GM21717 (cell line): ENCODE measurements at regions not wholly inside any gene's neighbourhood (a gene's known extent, or its start where the extent isn't known, plus 50 kb on each side); places are given as distances from the start of the nearest gene placed in this dataset.
"Not testable (repeated sequence)": the region's sequence is repeated elsewhere in the genome, so short reads cannot be mapped to it uniquely, and the experiment has no call there.

Experiments used
- ATAC-seq: cut with Tn5 transposase; IDR thresholded peaks from one replicate; pipeline ENCODE4 v1.9.1; 2021; ENCODE audit warnings: mild to moderate bottlenecking, moderate library complexity; ENCODE audit not compliant: unreplicated experiment

GRCh38 chr22:47420211-47420610, 657.8 kb downstream of the TBC1D22A start:
- ATAC-seq, result no peak

DNA sequence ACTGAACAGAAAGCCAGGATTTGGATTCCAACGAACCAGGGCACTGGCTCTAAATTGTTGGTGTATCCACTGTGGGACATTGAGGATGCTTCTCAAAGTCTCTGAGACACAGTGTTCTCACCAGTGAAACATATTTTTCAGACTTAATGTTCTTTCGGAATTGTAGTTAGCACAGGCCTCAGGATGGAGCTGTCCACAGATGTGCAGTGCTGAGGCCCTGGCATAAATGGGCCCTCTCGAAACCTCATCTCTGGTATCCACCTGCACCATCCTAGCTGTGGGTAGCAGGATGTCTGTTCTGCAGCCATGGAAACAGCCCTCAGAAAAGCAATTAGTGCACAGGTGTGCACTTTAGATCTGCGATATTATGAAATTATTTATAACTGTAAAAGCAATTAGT, 656.8 kb downstream of the TBC1D22A start:
- ATAC-seq, result no peak

DNA sequence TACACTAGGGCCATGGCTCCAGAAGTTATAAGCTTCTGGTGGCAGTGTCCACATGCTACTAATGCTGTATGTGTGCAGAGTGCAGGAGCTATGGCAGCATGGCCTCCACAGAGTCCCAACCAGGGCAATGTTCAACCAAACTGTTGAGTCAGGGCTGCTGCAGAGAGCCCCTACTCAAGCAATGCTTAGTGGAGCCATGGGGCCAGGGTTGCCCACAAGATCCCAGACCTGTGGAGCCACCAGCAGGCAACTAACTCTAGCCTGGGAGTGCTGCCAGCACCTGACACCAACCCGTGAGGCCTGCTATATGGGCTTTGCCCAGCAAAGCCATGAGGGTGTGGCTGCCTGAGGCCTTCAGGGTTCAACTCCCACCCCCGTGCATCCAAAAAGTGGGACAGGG, 655.2 kb downstream of the TBC1D22A start:
- no peak for ATAC-seq

GRCh38 chr22:47411006-47411405, 648.6 kb downstream of the TBC1D22A start:
- no peak for ATAC-seq

DNA sequence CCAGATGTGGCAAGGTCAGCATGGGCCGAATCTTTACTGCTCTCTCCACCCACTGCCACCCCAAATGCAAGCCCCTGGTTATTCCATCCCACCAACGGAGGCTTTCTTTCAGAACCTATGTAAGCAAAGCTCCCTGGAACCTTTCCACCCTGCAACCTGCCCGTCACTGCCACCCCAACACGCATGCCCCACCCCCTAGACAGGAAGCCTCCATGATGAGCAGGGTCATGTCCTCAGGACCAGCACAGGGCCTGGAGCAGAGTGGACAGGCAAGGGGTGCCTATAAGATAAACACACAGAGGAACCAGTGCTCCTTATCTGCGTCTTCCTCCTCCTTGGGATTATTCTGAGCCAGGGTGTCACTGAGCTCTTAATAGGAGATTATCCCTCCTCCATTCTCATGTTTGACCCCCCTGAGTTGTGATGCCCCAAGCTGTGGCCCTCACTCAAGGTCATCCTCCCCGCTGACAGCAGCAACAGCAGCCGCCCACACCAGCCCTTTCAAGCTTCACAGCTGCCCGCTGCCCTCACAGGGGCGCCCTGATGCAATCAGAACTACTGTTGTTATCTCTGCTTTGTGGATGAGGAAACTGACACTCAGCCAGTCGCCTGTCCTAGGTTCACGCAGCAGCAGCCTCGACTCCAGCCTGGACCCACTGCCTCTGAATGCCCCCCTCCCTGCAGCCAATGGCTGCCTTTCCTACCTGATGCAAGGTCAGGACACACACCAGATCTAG, 647.3 kb downstream of the TBC1D22A start:
- ATAC-seq, result no peak

DNA sequence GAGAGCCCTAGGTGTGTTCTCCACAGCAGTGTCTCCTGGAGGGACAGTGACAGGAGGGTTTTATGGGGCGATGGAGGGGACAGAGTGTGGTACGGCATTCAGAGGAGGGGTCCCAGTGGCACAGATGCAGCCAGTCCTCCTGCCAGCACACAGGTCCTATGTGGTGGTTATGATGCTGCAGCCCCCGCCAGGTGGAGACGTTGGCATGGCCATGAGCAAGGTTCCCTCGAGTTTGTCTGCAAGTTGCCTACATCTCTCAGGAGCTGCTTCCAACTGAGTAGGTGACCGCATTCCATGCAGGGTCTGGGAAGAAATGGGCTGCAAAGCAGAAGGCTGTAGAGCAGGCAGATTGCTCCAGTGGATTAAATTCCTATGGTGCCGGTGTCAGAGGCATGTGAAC, 646.0 kb downstream of the TBC1D22A start:
- no peak for ATAC-seq

GRCh38 chr22:47407461-47408025, 645.1 kb downstream of the TBC1D22A start:
- no peak for ATAC-seq

GRCh38 chr22:47406896-47407295, 644.4 kb downstream of the TBC1D22A start:
- no peak for ATAC-seq

- ATAC-seq, result no peak
Measured at GRCh38 chr22:47406180-47406834, 643.9 kb downstream of the TBC1D22A start.

DNA sequence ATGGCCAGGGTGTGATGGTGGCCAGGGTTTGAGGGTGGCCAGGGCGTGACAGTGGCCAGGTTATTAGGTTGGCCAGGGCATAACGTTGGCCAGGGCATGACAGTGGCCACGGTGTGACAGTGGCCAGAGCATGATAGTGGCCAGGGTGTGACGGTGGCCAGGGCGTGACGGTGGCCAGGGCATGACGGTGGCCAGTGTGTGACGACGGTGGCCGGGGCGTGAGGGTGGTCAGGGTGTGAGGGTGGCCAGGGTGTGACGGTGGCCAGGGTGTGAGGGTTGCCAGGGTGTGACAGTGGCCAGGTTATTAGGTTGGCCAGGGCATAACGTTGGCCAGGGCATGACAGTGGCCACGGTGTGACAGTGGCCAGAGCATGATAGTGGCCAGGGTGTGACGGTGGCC, 642.8 kb downstream of the TBC1D22A start:
- ATAC-seq, result not testable (repeated sequence)

DNA sequence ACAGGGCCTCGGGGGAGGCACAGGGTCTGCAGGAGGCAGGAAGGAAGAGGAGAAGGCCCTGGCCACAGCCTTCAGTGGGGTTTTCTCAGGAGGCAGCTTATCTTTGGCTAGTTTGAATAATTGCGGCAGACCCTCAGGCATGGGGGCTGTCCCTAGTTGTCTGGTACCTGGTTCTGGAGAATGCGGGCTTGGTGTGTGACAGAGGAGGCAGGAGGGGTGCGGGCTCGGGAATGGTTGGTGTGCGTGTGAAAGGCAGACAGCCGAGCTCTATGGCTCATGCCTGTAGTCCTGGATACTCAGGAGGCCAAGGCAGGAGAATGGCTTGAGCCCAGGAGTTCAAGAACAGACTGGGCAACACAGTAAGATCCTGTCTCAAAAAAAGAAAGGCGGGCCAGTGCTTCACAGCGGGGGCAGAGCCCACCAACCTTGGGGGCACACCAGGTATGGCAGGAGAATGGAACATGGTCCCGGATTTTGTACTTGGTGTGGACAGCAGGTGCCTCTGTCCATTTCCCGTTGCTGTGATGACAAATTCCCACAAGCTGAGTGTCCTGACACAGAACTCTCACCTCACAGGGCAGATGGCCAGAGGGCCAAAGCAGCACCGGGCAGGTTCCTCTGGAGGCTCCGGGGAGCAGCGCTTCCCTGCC, 640.6 kb downstream of the TBC1D22A start:
- no peak for ATAC-seq

DNA sequence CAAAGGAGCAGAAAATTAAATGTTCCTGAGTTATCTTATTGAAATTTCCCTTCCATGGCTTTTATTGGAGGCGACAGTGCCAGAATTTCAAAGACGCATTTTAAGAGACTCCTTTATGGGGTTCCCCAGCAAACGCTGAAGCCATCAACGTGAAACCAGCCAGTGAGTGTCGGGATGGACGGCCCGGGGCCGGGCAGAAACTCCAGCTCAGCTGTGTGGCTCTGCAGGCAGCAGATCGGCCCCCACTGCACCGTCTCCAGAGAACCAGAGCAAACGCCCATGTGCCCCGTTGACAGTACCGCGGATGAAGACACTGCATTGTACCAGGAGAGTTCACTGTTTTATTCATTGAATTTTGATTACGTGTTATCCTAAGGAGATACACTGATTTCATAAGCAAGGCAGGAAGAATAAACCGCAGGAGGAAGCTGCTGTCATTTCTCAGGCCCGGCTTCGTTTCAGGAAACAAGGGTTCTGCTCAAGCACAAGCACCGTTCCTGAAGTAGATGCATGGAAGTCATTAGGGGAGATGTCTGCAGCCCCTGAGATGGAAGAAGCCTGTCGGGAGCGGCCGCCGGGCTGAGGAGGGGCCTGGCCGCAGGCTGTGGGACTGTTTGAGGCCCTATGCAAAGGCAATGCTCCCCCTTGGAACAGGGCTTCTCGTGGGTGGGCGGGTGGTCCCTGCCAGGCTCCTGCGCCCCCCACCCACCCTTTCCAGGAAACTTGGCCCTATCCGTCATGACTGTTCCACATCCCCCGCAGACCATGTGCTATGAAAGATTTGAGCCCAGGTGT, 639.7 kb downstream of the TBC1D22A start:
- no peak for ATAC-seq

- ATAC-seq, result no peak
Measured at GRCh38 chr22:47401592-47401898, 639.1 kb downstream of the TBC1D22A start.

GRCh38 chr22:47400701-47401591, 638.5 kb downstream of the TBC1D22A start:
- no peak for ATAC-seq

GRCh38 chr22:47400131-47400530, 637.7 kb downstream of the TBC1D22A start:
- ATAC-seq, result not testable (repeated sequence)

GRCh38 chr22:47398921-47399790, 636.7 kb downstream of the TBC1D22A start:
- ATAC-seq, result no peak

DNA sequence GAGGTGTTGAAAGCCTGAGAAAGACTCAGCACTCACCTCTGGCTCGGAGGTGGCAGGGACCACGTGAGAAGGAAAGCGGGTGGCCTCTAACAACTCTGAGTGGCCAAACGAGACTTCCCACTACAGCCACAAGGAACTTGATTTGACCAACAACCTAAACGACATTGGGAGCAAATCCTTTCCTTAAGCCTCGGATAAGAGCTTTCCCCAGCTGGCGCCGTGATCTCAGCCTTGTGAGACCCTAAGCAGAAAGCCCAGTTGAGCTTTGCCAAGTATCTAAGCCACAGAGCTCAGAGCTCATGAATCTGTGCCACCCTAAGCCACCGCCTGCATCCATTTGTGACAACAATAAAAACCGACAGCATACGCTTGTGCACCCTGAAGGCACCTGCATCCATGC, 636.0 kb downstream of the TBC1D22A start:
- no peak for ATAC-seq

GRCh38 chr22:47397673-47398072, 635.2 kb downstream of the TBC1D22A start:
- ATAC-seq, result no peak

DNA sequence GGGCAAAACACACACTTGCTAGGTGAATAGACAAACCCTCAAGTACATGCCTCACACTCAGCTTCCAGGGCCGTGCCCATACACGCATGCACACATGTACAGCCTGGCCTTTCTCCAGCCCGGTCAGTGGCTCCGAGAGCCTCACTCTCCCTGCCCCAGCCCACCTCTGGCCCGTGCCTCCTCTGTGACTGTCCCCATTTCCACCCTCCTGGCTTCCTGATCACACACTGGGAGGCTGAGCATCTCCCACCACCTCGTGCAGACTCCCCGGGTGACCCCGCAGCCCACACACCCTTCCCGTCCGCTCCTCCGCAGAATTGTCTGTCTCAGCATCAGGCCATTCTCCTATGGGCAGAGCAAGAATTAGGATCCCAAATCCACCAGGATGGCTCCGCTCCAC, 634.1 kb downstream of the TBC1D22A start:
- no peak for ATAC-seq
